ENCODE measurements at regions not wholly inside any gene's neighbourhood (a gene's known extent, or its start where the extent isn't known, plus 50 kb on each side); places are given as distances from the start of the nearest gene placed in this dataset.
A peak's percentile ranks its signal among the peaks of the same experiment; 100 is the strongest.

GRCh38 chr1:103469801-103470200 lies 55.7 kb upstream of the RNPC3 start:
- DNase-seq (ENCODE audit: low read depth) = no peak
- H3K4me3 ChIP-seq (ENCODE audit: low read depth, low read length) = no peak overlapping the region
- TF ChIP-seq, protein P1, sequence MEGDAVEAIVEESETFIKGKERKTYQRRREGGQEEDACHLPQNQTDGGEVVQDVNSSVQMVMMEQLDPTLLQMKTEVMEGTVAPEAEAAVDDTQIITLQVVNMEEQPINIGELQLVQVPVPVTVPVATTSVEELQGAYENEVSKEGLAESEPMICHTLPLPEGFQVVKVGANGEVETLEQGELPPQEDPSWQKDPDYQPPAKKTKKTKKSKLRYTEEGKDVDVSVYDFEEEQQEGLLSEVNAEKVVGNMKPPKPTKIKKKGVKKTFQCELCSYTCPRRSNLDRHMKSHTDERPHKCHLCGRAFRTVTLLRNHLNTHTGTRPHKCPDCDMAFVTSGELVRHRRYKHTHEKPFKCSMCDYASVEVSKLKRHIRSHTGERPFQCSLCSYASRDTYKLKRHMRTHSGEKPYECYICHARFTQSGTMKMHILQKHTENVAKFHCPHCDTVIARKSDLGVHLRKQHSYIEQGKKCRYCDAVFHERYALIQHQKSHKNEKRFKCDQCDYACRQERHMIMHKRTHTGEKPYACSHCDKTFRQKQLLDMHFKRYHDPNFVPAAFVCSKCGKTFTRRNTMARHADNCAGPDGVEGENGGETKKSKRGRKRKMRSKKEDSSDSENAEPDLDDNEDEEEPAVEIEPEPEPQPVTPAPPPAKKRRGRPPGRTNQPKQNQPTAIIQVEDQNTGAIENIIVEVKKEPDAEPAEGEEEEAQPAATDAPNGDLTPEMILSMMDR (conservative IDR thresholded peaks at IDR 0.05; ENCODE audit: low read depth, low read length) = no peak

DNA sequence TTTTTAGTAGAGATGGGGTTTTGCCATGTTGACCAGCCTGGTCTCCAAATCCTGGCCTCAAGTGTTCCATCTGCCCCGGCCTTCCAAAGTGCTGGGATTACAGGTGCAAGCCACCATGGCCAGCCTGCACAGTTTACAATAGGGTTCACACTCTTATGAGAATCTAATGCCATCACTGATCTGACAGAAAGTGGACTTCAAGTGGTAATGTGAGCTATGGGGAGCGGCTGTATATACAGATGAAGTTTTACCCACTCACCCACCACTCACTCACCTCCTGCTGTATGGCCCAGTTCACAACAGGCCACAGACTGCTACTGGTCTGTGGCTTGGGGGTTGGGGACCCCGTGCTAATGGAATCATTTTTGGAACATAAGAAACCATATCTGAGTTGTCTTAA lies 58.4 kb upstream of the RNPC3 start:
- TF ChIP-seq, protein P1 (conservative IDR thresholded peaks at IDR 0.05; ENCODE audit: low read depth, low read length) = no peak
- DNase-seq (ENCODE audit: low read depth) = no peak
- H3K4me3 ChIP-seq (ENCODE audit: low read depth, low read length) = no peak overlapping the region

DNA sequence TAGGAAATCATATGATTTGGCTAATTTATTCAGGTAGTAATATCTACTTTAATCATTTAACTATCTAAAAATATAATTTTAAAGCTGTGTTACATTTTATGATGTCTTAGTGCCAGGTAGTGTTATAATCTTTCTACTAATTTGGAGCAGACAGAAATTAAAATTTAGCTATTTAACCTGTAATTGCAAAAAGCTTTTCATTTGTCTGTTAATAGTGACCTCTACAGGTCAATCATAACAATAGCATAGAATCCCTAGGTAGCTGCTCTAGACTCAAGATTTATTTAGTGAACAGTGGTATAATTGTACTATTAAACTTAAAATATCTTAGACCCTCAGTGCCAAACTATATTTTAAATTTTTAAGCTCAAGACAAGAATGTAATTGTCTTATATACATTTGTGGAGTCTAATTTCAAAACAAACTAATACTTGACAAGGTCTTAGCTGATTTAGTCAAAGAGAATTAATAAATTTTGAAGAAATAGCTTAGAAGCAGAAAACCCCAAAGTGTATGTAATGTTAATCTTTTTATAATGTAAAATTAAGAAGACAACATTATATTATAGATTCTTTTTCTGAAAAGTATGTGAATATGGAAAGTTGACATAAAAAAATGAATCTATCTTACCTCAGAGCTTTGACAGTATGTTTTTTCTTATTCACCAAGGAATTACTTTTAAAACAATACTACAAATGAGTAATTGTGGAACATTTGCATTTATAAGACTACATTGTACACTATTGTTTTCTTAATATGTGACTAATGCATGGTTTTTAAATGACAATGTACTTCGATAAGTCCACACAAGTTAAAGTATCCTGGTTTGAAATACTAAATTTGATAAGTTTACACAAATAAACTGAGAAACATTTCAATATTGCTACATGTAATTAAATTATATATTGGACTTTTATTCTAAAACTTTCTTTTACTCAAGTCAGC lies 64.1 kb upstream of the RNPC3 start:
- DNase-seq (ENCODE audit: low read depth) = no peak
- no peak overlapping the region for H3K4me3 ChIP-seq (ENCODE audit: low read depth, low read length)

DNA sequence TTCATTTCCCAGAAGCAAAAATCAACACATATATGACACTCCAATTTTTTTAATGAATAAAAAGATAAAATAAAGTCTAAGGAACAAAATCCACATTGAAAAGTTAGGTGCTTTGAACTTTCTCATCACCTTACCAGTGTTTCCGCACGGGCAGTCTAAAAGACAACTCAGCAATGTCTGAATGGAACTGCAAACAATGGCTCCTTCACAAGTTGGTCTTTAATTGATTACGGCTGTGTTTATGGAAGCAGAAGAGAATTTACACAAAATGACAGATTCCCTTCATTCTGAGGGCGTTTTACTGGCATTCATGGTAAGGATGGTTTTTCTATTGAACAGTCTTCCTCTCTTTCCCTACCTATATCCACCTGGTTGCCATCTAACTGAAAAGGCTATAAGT lies 65.0 kb upstream of the RNPC3 start:
- H3K4me3 ChIP-seq (ENCODE audit: low read depth, low read length) = no peak overlapping the region
- DNase-seq (ENCODE audit: low read depth) = no peak
- TF ChIP-seq, protein P1 (conservative IDR thresholded peaks at IDR 0.05; ENCODE audit: low read depth, low read length) = no peak

More for the DNA sequence above, 64.1 kb upstream of the RNPC3 start:
- TF ChIP-seq, protein P1 (conservative IDR thresholded peaks at IDR 0.05; ENCODE audit: low read depth, low read length) = peak; percentile 52

- no peak overlapping the region for H3K4me3 ChIP-seq (ENCODE audit: low read depth, low read length)
- DNase-seq (ENCODE audit: low read depth) = no peak
- TF ChIP-seq, protein P1 (conservative IDR thresholded peaks at IDR 0.05; ENCODE audit: low read depth, low read length) = no peak
These were observed 66.2 kb upstream of the RNPC3 start for GRCh38 chr1:103459346-103459745.

DNA sequence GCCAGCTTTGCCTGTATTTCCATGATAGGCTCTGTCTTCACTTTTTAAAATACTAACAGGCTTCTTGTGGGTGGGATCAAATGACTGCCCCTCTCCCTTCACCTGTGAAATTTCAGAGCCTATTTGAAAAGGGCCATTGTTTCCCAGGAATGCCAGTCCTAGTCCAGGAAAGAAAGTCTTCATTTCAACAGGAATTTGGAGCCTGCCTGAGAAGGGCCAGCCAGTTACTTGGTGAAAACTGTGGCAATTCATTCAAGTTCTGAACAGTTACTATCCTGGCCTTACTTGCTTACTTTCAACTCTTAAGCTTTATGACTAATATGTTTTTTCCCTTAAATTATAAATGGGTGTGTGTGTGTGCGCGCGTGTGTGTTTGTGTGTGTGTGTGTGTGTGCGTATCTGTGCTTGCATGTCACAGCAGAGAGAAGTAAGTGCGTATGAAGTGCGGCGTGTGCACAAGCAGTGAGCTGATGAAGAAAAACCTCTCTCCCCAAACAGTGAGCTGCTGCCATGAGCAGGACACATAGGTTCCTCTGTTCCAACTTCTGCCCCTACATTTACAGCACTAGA lies 67.5 kb upstream of the RNPC3 start:
- DNase-seq (ENCODE audit: low read depth) = no peak
- H3K4me3 ChIP-seq (ENCODE audit: low read depth, low read length) = no peak overlapping the region
- TF ChIP-seq, protein P1 (conservative IDR thresholded peaks at IDR 0.05; ENCODE audit: low read depth, low read length) = no peak
